ENCODE measurements at regions not wholly inside any gene's neighbourhood (a gene's known extent, or its start where the extent isn't known, plus 50 kb on each side); places are given as distances from the start of the nearest gene placed in this dataset.
A peak's percentile ranks its signal among the peaks of the same experiment; 100 is the strongest.

DNA sequence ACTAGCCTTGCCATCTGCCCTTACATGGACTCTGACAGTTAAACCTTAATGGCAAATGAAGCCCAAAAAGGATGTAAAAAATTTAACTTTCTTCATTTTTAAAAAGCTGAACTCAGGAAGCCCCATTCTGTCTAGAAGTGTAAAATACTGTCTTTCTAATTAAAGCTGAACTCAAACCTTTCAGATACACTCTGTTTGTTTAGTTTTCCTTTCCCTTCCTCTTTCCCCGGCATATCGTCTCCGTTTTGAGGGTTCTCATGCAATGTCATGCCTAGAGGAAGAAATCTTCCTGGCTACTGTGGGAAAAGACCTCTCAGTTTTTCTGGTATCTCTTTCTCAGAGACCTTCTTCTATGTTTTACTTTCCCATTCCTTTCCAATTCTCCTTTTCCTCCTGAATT, 841.5 kb downstream of the DTWD2 start:
- Histone ChIP-seq H3K4me2 (ENCODE audit: low read depth, low read length) (no peak overlapping the region), H3K79me2 (ENCODE audit: low read length) (no peaks in the 10 kb centered on the region), H3K4me3 (ENCODE audit: low read length) (no peak overlapping the region), H3K36me3 (replicated peaks; ENCODE audit: insufficient read depth, low read length) (no peaks in the 10 kb centered on the region), H3K9ac (ENCODE audit: low read length) (no peak overlapping the region), H3K9me2 (replicated peaks; ENCODE audit: insufficient read depth, low read length) (no peaks in the 10 kb centered on the region), H3K4me1 (ENCODE audit: low read length) (no peaks in the 10 kb centered on the region), H3K27me3 (replicated peaks; ENCODE audit: insufficient read depth, low read length) (no peaks in the 10 kb centered on the region), H2AFZ (ENCODE audit: low read length) (no peak overlapping the region), H3K27ac (ENCODE audit: low read length) (no peak overlapping the region), H3K9me3 (replicated peaks; ENCODE audit: insufficient read depth, low read length) (no peaks in the 10 kb centered on the region), H4K20me1 (ENCODE audit: insufficient read depth, low read length) (no peaks in the 10 kb centered on the region), H3F3A (ENCODE audit: insufficient read depth, low read length) (no peaks in the 10 kb centered on the region)
- TF ChIP-seq, protein P1, sequence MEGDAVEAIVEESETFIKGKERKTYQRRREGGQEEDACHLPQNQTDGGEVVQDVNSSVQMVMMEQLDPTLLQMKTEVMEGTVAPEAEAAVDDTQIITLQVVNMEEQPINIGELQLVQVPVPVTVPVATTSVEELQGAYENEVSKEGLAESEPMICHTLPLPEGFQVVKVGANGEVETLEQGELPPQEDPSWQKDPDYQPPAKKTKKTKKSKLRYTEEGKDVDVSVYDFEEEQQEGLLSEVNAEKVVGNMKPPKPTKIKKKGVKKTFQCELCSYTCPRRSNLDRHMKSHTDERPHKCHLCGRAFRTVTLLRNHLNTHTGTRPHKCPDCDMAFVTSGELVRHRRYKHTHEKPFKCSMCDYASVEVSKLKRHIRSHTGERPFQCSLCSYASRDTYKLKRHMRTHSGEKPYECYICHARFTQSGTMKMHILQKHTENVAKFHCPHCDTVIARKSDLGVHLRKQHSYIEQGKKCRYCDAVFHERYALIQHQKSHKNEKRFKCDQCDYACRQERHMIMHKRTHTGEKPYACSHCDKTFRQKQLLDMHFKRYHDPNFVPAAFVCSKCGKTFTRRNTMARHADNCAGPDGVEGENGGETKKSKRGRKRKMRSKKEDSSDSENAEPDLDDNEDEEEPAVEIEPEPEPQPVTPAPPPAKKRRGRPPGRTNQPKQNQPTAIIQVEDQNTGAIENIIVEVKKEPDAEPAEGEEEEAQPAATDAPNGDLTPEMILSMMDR (IDR thresholded peaks at IDR 0.05; ENCODE audit: low read length) = no peak
- no peak for TF ChIP-seq EZH2 (optimal IDR thresholded peaks at IDR 0.05; ENCODE audit: low read depth, low read length)
- TF ChIP-seq EZH2phosphoT487 (IDR thresholded peaks at IDR 0.05; ENCODE audit: low read length) = no peak
- no peak for DNase-seq

DNA sequence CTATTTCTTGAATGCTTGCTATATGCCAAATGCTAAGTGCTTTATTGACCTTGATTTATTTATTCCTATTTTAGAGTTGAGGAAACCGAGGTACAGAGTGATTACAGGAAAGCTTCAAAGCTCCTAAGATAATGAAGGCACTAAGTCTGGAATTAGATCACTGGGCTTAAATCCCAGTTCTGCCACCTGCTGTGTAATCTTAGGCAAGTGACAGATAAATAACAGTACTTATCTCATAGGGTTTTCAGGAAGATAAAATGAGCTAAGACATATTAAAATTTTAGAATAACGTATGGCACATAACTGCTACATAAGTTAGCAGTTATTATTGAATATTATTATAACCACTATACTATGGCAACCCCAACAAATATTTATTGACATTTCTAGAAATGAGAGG, 843.8 kb downstream of the DTWD2 start:
- Histone ChIP-seq H3K27ac (ENCODE audit: low read length) (no peak overlapping the region), H3K4me2 (ENCODE audit: low read depth, low read length) (no peak overlapping the region), H3F3A (ENCODE audit: insufficient read depth, low read length) (no peaks in the 10 kb centered on the region), H3K36me3 (replicated peaks; ENCODE audit: insufficient read depth, low read length) (no peaks in the 10 kb centered on the region), H4K20me1 (ENCODE audit: insufficient read depth, low read length) (no peaks in the 10 kb centered on the region), H3K9me3 (replicated peaks; ENCODE audit: insufficient read depth, low read length) (no peaks in the 10 kb centered on the region), H3K4me1 (ENCODE audit: low read length) (no peaks in the 10 kb centered on the region), H3K4me3 (ENCODE audit: low read length) (no peak overlapping the region), H3K27me3 (replicated peaks; ENCODE audit: insufficient read depth, low read length) (no peaks in the 10 kb centered on the region), H2AFZ (ENCODE audit: low read length) (no peak overlapping the region), H3K9ac (ENCODE audit: low read length) (no peak overlapping the region), H3K79me2 (ENCODE audit: low read length) (no peaks in the 10 kb centered on the region), H3K9me2 (replicated peaks; ENCODE audit: insufficient read depth, low read length) (no peaks in the 10 kb centered on the region)
- DNase-seq = no peak
- no peak for TF ChIP-seq EZH2phosphoT487 (IDR thresholded peaks at IDR 0.05; ENCODE audit: low read length)
- TF ChIP-seq EZH2 (optimal IDR thresholded peaks at IDR 0.05; ENCODE audit: low read depth, low read length) = no peak
- TF ChIP-seq, protein P1 (IDR thresholded peaks at IDR 0.05; ENCODE audit: low read length) = no peak

DNA sequence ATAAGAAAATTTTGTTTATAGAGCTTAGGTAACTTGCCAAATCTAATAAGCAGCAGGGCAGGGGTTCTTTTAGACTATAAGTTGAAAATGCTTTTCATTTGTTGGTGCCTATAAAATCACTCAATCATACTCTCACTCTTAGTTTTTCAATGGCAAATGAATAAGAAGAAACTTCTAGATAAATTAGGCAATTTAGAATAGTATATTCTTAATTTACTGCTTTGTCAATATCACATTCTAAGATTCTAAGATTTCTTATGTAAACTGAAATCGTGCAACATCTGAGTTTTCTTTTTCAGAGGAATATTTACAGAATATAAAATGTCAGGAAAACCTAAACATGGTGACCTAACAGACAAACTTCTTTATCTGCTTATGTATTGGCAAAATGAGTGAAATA, 849.0 kb downstream of the DTWD2 start:
- H3K9me2 ChIP-seq (replicated peaks; ENCODE audit: insufficient read depth, low read length) = no peaks in the 10 kb centered on the region
- no peak overlapping the region for H3K27ac ChIP-seq (ENCODE audit: low read length)
- H3K36me3 ChIP-seq (replicated peaks; ENCODE audit: insufficient read depth, low read length) = no peaks in the 10 kb centered on the region
- no peak overlapping the region for H3K4me2 ChIP-seq (ENCODE audit: low read depth, low read length)
- TF ChIP-seq EZH2phosphoT487 (IDR thresholded peaks at IDR 0.05; ENCODE audit: low read length) = no peak
- no peaks in the 10 kb centered on the region for H4K20me1 ChIP-seq (ENCODE audit: insufficient read depth, low read length)
- H2AFZ ChIP-seq (ENCODE audit: low read length) = no peak overlapping the region
- DNase-seq = no peak
- no peaks in the 10 kb centered on the region for H3F3A ChIP-seq (ENCODE audit: insufficient read depth, low read length)
- no peaks in the 10 kb centered on the region for H3K4me1 ChIP-seq (ENCODE audit: low read length)
- H3K27me3 ChIP-seq (replicated peaks; ENCODE audit: insufficient read depth, low read length) = no peaks in the 10 kb centered on the region
- no peak overlapping the region for H3K4me3 ChIP-seq (ENCODE audit: low read length)
- no peaks in the 10 kb centered on the region for H3K79me2 ChIP-seq (ENCODE audit: low read length)
- no peaks in the 10 kb centered on the region for H3K9me3 ChIP-seq (replicated peaks; ENCODE audit: insufficient read depth, low read length)
- H3K9ac ChIP-seq (ENCODE audit: low read length) = no peak overlapping the region

DNA sequence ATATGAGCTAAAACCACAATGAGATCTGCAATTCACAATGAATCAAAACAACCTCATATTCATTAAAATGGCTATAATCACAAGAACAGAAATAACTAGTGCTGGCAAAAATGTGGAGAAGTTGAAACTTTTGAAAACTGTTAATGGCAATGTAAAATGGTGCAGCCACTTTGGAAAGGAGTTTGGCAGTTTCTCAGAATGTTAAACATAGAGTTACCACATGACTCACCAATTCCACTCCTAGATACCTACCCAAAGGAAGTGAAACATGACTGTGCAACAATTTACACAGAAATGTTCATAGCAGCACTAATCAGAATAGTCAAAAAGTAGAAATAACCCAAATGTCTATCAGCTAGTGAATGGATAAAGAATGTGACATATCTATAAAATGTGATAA, 862.2 kb downstream of the DTWD2 start:
- DNase-seq = peak; percentile 20
- H3K4me2 ChIP-seq (ENCODE audit: low read depth, low read length) = no peak overlapping the region
- no peak overlapping the region for H3K9ac ChIP-seq (ENCODE audit: low read length)
- H3K27me3 ChIP-seq (replicated peaks; ENCODE audit: insufficient read depth, low read length) = no peaks in the 10 kb centered on the region
- TF ChIP-seq EZH2 (optimal IDR thresholded peaks at IDR 0.05; ENCODE audit: low read depth, low read length) (no peak), EZH2phosphoT487 (IDR thresholded peaks at IDR 0.05; ENCODE audit: low read length) (no peak)
- TF ChIP-seq, protein P1 (IDR thresholded peaks at IDR 0.05; ENCODE audit: low read length) = no peak
- H3K4me1 ChIP-seq (ENCODE audit: low read length) = no peaks in the 10 kb centered on the region
- H4K20me1 ChIP-seq (ENCODE audit: insufficient read depth, low read length) = no peaks in the 10 kb centered on the region
- H3K36me3 ChIP-seq (replicated peaks; ENCODE audit: insufficient read depth, low read length) = no peaks in the 10 kb centered on the region
- no peak overlapping the region for H2AFZ ChIP-seq (ENCODE audit: low read length)
- H3K27ac ChIP-seq (ENCODE audit: low read length) = no peak overlapping the region
- no peak overlapping the region for H3K4me3 ChIP-seq (ENCODE audit: low read length)
- no peaks in the 10 kb centered on the region for H3K9me3 ChIP-seq (replicated peaks; ENCODE audit: insufficient read depth, low read length)
- H3F3A ChIP-seq (ENCODE audit: insufficient read depth, low read length) = no peaks in the 10 kb centered on the region
- no peaks in the 10 kb centered on the region for H3K79me2 ChIP-seq (ENCODE audit: low read length)
- no peaks in the 10 kb centered on the region; the same call in 1 of the 2 replicates for H3K9me2 ChIP-seq (replicated peaks; ENCODE audit: insufficient read depth, low read length)
